HG02588 (cell line): ENCODE measurements at regions not wholly inside any gene's neighbourhood (a gene's known extent, or its start where the extent isn't known, plus 50 kb on each side); places are given as distances from the start of the nearest gene placed in this dataset.
"Not testable (repeated sequence)": the region's sequence is repeated elsewhere in the genome, so short reads cannot be mapped to it uniquely, and the experiment has no call there.

Experiments
- ATAC-seq: cut with Tn5 transposase; IDR thresholded peaks from one replicate; pipeline ENCODE4 v1.9.1; 2021; ENCODE audit warnings: mild to moderate bottlenecking, moderate library complexity; ENCODE audit not compliant: unreplicated experiment

DNA sequence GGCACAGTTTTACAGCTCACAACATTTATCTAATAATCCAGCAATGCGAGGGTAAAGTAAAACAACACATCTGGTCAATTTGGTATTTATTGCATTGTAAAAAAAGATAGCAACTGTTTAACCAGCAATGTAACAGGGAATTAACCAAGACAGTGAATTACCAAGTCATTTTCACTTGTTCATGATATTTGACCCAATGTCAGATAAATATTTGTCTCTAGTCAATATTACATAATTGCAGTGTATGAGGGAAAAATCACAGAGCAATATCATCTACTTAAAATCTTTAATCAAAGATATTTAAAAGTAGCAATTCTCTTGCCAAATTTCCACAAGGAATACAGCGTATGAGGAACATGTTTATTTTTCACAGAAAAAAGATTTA lies 1265.1 kb upstream of the CHAC2 start:
- ATAC-seq = no peak

DNA sequence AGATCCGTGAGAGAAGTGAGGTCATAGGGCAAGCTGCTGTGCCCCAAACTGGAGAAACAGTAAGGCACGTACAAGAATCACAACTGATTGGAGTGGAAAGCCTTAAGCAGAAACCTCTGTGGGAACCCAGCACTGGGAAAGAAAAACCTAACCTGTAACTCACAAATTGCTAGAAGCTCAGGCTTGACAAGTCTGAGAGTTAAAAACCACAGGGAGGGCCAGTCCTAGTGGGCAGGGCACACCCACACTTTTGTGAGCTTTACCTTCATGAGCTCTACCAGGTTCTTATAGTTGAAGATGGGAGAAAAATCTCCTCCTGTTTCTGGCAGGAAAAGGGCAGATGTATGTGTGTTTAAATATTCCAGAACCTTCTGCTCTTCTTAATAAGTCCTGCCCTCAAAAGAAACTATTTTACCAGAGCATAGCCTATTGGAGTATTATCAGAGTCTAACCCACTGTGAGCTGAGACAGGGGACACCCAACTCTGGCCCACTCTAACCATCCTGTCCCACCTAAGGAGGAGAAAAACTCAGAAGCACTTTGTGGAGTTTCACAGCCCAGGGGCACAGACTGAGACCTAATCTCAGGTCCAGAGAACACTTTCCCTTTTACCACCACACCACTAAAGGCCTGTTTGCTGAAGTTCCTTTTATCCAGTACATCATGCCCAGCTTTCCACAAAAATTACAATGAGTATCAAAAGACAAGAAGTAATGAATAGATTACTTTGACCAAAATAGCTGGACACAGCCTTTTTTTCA lies 1265.7 kb upstream of the CHAC2 start:
- no peak for ATAC-seq

DNA sequence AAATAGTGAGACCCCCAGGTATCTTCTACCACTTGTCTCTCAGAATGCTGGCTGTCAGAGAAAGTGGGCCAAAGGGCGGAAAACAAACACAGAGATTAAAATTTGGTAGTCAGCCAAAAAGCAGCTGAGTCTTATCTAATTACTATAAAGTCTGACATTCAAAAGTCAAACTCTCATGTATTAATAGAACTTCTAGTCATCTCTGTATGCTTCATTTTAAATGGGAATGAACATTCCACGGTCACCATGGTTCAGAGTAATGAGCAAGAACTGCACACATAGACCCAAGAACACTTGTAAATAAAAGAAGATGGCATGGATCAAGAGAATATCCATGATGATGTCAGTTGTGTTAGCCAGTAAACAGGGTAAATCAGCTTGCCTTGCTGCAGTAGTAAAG lies 1267.0 kb upstream of the CHAC2 start:
- ATAC-seq = no peak

DNA sequence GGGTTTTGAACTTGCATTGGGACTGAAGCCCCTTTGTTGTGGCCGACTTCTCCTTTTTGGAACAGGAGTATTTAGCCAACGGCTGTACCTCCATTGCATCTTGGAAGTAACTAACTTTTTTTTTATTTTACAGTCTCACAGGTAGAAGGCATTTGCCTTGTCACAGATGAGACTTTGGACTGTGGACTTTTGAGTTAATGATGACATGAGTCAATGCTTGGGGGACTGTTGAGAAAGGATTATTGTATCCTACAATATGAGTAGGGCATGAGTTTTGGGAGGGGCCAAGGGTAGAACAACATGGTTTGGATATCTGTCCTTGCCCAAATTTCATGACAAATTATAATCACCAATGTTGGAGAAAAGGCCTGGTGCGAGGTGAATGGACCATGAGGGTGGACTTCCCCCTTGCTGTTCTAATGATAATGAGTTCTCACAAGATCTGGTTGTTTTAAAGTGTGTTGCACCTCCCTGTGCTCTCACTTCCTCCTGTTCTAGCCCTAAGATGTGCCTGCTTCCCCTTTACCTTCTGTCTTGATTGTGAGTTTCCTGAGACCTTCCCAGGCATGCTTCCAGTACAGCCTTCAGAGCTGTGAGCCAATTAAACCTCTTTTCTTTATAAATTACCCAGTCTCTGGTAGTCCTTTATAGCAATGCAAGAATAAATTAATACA lies 1269.4 kb upstream of the CHAC2 start:
- ATAC-seq = no peak

DNA sequence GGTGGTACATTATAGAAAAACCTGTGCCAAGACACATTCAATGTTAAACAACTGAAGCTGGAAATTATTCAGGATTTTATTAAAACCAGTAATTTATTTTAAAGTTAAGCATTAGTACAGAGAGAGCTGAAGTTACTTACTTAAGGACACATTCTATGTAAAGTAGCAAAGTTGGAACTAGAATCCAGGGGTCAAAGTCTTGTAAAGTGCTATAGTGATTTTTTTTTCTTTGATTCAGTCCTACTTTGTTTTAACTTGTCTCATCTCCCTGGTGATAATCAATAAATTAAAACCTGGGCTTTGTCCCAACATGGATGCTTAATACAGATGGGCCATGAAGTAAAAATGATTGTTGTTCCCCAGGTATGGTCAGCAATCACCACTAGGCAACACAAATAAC lies 1271.8 kb upstream of the CHAC2 start:
- ATAC-seq = no peak

DNA sequence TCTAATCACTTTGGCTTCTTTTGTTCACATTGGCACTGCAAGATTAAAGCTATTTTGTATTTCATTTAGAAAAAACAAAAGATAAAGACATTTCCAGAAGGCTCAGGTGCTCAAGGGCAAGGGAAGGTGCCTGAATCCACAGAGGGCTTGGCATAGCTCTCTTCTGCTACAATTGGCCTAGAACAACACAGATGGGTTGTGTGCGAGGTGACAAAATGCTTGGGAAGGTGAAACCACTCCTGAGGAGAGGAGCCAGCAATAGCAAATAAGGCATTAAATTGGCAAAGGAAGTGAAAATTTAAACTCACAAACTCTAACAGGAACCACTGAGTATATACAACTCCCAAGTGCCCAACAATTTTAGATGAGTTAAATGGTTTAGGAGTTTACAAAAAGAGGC lies 1290.4 kb upstream of the CHAC2 start:
- no peak for ATAC-seq

DNA sequence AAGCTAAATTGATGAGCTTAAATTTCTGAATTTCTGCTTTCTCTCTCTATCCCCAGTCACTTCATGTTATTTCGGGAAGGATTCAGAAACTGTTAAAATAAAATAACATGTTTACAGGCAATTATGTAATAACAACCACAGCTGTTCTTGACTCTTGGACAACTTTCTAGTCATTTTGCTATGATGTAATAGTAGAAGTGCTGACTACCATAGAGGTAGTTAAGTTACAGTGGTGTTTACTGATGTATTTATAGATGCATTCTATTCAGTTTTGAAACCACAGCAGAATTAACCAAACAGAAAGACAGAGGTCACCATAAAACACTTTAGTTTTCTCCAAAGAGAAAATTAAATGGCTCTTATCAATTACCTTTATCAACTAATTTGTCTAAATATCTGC lies 1292.0 kb upstream of the CHAC2 start:
- ATAC-seq = no peak

DNA sequence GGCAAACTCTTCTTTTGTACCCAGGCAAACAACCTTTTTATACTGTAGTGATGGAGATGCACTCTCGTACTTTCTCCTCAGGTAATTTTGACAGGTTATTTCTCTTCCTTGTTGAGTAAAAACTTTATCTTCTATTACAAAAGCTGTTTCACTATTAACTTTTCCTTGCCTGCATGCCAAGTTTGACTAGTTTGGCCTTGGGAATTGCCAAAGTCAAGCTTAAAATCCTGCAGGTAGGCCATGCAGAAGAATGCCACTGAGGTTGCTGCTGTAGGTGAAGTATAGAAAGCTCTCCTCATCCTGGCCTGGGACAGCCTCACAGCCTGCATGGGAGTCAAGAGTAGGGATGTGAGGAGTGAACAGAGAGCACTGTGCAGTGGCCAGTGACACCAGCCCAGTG lies 1293.5 kb upstream of the CHAC2 start:
- ATAC-seq = no peak

DNA sequence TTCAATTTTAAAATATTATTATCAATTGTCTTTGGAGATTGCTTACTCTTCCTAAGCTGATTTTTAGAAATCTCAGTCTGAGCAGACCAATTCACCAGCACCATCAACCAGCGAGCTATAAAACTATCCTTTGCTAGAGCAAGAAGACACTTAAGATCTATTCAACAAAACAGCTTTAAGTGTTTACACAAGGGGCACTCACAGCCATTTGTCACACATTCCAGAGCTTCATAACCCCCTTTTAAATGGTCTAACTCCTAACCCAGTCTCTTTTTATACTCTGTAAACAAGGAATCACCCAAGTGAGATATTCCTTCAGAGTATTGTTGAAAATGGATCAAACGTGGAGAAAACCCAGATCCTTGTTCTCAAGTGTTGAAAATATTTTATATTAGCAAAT lies 1294.1 kb upstream of the CHAC2 start:
- no peak for ATAC-seq

DNA sequence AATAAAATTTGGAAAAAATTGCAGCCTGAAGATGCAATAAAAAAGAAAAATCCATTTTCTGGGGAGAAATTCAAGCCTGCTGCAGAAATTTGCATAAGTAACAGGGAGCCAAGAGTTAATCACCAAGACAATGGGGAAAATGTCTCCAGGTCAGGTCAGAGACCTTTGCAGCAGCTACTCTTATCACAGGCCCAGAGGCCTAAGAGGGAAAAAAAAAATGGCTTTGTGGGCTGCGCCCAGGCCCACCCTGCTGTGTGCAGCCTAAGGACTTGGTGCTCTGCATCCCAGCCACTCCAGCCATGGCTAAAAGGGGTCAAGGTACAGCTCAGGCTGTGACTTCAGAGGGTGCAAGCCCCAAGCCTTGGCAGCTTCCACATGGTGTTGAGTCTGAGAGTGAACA lies 1297.1 kb upstream of the CHAC2 start:
- not testable (repeated sequence) for ATAC-seq

DNA sequence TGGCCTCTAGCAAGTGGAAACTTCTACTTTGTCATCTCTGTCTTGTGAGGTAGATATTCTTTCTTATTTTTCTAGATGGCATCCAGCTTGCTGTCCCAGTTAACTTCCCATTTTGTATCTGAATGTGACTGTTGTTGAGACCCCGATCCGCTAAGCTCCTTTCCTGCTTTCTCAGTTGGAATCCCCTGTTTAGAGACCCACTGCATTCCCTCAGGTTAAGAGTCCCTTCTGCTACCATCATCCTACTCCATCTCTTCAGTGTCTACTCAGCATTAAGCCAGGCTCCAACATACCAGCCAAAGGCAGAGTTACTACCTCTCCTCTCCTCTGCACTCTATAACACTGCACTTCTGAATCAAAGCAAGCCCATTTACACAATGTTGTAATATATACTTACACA lies 1300.4 kb upstream of the CHAC2 start:
- ATAC-seq = no peak

DNA sequence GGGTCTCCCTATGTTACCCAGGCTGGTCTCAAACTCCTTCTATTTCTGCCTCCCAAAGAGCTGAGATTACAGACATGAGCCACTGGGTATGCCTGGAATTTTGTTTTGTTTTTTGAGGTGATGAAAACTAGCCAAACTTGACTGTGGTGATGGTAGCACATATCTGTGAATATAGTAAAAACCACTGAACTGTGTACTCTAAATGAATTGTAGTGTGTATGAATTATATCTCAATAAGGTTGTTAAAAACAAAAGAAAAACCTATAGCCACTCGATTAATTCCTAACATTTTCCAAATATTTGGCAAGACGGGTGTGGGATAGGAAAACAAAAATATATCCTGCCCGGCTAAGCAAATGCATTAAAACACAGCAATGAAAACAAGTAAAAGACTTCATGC lies 1302.3 kb upstream of the CHAC2 start:
- no peak for ATAC-seq

DNA sequence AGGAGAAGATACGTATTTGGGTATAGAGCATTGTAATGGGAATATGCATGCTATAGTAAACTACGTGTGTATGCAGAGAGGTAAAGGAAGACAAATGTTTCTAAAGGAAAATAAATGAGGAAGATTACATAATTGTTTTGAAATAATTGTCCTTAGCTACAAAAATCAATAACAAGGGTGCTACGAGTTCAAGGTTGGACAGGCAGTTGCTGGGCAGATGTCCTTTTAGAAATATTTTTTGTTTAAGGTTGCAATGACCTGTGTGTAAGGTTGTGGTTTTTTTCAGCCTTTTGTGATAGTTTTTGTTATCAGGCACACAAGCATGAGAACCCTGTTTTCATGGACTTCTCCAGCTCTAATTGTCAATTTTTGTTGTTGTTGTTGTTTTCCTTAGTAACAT lies 1304.1 kb upstream of the CHAC2 start:
- no peak for ATAC-seq

DNA sequence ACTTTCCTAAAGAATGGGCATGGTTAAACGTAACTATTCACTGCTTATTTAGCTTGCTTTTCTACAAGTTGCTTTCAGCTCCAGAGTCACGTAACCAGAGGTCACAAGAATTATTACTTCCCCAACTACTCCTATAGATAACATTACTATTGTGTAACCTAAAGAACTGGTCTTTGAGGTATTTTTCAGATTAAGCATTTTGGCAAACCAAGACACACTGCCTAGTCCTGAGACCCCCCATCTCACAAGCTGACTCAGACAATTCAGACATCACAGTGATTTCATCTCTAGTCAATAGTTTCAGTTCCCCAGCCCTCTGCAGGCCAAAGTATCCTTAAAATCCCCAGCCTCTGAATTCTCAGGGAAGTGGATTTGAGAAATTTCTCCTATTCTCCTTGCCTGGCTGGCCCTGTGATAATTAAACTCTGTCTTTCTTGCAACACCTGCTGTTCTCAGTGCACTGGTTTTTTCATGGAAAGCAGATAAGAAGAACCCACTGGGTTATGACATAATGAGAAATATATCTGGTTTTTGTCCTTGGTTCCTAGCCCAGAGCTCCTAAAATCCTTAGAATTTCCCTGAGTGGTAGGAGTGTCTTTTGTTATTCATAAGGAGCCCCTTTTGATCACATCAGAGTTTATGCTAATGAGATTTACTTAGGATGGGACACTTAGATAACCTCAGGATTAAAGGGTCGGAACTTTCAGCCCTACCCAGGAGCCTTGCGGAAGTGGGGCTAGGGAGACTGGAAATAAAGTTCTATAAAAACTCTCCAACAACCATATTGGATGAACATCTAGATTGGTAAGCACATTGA lies 1310.8 kb upstream of the CHAC2 start:
- ATAC-seq = no peak

DNA sequence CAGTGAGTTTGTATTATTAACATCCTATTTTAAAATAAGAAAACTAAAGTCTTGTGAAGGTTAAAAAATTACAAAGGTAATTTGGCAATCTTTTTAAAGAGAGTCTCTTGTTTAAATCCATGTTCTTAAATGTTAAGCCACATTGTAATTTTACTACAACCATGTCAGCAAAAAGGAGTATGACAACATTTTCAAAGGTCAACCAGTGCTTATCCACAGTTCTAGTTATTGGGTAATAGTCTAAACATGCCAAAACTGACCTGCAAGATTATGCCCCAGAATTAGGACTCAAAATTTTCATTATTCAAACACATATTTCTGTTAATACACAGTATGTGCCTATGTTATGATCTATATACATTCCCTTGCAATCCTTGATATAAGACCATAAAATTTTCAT lies 1312.6 kb upstream of the CHAC2 start:
- ATAC-seq = no peak

DNA sequence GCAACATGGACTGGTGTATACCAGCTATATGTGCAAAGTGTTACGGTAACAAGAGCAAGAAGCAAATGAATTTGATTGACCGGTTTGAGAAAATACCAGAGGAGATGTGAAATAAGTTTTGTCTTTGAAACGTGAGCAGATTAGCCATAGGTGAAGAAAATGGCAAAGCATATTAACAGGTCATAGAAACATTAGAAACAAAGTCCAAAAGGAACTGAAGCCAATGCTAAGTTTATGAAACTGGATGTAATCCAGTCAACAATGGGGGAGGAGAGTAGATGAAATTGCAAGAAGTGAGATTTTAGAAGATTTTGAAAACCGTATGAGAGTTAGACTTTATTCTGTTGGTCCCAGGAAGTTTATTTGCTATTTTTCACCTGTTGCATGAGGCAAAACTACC lies 1315.4 kb upstream of the CHAC2 start:
- ATAC-seq = no peak

DNA sequence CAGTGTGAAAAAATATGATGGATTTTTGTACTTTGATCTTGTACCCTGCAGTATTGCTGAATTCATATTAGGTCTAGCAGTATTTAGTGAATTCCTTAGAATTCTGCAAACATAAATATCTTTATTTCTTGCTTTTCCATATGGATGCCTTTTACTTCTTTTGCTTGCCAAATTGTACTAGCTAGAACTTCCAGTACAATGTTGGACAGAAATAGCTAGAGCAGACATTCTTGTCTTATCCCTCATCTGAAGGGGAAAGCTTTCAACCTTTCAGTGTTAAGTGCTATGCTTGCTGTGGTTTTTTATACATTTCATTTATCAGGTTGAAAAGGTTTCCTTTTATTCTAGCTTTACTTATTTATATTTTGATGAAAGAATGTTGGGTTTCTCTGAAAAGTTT lies 1321.9 kb upstream of the CHAC2 start:
- no peak for ATAC-seq

DNA sequence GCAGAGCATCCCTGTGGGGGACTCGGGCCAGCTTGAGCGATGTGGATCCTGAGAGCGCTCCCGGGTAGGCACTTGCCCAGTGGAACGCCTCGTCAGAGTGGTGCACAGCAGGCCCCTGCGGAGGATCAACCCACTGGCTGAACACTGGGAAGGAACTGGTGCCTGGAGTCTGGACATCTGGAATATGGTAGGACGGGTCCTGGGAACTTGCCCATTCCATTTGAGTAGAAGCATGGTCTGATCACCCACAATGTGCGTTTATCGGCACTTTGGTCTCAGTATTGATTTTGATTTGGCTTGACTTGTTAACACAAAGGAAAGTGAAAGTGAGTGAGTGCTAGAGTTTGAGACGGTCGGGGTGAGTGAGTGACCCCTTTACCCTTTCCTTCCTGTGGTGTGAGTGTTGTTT lies 1336.2 kb upstream of the CHAC2 start:
- ATAC-seq = no peak

DNA sequence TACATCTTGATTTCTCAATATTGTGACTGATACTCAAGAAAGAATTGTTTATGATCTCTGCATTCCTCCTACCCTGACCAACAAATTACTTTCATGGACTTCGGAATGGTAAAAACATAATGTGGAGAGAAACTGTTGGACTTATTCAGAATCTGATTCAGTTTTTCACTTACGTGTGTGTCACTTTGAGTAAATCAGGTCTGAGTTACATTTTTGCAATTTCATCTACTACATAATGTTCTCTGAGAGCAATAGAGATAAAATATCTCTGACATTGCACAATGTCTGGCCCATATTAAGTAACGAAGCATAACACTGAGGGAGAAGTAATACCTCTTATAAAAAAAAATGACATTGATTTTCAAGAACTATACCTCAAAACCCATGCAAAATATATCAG lies 1337.9 kb upstream of the CHAC2 start:
- no peak for ATAC-seq

DNA sequence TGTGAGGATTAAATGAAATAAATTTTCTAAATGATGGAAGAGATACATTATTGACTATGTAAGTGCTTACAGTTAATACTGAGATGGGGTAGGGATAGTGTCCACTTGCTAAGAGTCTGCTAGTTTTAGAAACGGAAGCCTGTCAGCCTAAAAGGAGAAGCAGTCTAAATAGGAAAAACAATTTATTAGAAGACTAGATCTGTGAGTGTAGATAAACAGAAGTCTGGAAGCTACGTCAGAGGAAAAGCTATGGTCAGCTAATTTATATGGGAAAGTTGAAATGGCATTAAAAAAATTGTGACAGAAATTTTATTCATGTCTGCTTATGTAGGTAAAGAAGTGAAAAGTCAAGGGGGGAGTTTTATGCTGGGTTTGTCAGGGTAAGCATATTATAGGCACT lies 1338.4 kb upstream of the CHAC2 start:
- ATAC-seq = no peak

DNA sequence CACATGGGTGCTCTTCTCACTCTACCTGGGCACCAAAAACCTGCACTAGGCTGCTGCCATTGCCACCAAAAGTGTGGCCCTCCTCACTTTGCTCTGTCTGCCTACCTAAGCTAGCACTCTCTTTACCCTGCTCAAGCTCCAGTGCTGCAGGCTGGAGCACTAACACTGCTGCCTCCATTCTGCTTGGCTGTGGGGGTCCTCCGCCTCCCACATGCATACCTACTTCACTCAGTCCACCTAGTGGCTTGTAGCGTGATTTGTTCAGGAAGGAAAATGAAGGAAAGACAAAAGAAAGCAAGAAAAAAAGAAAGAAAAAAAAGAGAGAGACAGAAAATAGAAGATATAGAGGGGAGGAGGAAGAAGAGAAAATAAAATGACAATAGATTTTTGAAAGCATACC lies 1339.4 kb upstream of the CHAC2 start:
- no peak for ATAC-seq

DNA sequence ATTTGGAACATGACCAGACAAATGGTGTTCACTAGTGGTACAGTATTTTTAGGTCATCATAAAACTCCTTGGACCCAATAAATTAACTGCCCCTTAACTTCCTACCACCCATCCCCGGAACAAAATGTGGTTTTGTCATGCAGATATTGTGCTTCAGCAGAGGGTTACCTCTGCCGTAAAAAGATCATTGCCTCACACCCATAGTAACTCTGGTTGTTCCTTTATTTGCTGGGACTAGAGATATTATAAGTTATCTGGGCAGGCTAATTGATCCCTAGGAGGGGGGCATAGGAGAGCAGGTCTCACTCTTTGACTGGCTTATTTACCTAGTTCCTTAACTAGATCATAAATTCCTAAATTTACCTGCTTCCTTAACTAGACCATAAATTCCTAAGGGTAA lies 1343.9 kb upstream of the CHAC2 start:
- no peak for ATAC-seq
